ENCODE measurements at regions not wholly inside any gene's neighbourhood (a gene's known extent, or its start where the extent isn't known, plus 50 kb on each side); places are given as distances from the start of the nearest gene placed in this dataset.

GRCh38 chr10:3271354-3272115 is 99.0 kb upstream of the PITRM1 start:
- no peaks in the 10 kb centered on the region for H3K79me2 ChIP-seq (ENCODE audit: control insufficient read depth, insufficient read depth, low read length)
- H3K9me3 ChIP-seq (ENCODE audit: control extremely low read depth in 1 of 3, control insufficient read depth in 2 of 3, insufficient read depth in 1 of 3, low read length in 2 of 3), result peaks cover 0 to 5% (median 0%) of the 10 kb centered on the region in 3 donors
- H3K27ac ChIP-seq (ENCODE audit: low read length in 2 of 2), result no peak overlapping the region
- Mint-ChIP-seq H3K27me3 (peaks cover 21% of the 10 kb centered on the region), H3K9me3 (ENCODE audit: insufficient read depth) (no peaks in the 10 kb centered on the region), H3K4me3 (no peak overlapping the region), H3K4me1 (no peaks in the 10 kb centered on the region), H3K27ac (no peak overlapping the region)
- DNase-seq (no peak), ATAC-seq (ENCODE audit: low read depth) (no peak)
- ChIA-PET POLR2A (no interaction called here), CTCF (no interaction called here)
- H2AFZ ChIP-seq (ENCODE audit: insufficient read depth, low read depth, low read length, poor library complexity, severe bottlenecking), result no peak overlapping the region
- no peak overlapping the region for H3K9ac ChIP-seq (ENCODE audit: low read length)
- H3K4me3 ChIP-seq (ENCODE audit: control extremely low read depth in 1 of 5, extremely low read depth in 1 of 5, insufficient read depth in 1 of 5, low read depth in 2 of 5, low read length in 4 of 5), result no peak overlapping the region
- no peaks in the 10 kb centered on the region for H4K20me1 ChIP-seq (ENCODE audit: control insufficient read depth, insufficient read depth, low read length, poor library complexity, severe bottlenecking)
- no peaks in the 10 kb centered on the region for H3K36me3 ChIP-seq (replicated peaks in 1 of 2; ENCODE audit: control extremely low read depth in 1 of 2, control insufficient read depth in 1 of 2, extremely low read depth in 1 of 2, insufficient read depth in 2 of 2, low read length in 1 of 2)
- H3K4me2 ChIP-seq (replicated peaks; ENCODE audit: low read depth, low read length, poor library complexity, severe bottlenecking), result no peak overlapping the region
- no peaks in the 10 kb centered on the region for H3K27me3 ChIP-seq (replicated peaks in 1 of 4; ENCODE audit: control extremely low read depth in 1 of 4, control insufficient read depth in 3 of 4, insufficient read depth in 4 of 4, low read length in 3 of 4)
- 94% methylated on average over 7 of the region's 14 CpGs for WGBS (ENCODE audit: insufficient coverage)
- H3K4me1 ChIP-seq (ENCODE audit: control insufficient read depth in 2 of 2, insufficient read depth in 2 of 2, low read length in 2 of 2), result no peaks in the 10 kb centered on the region
- intact Hi-C loops (cut with micrococcal nuclease), result no loop called here
- TF ChIP-seq EZH2 (IDR thresholded peaks at IDR 0.05; ENCODE audit: borderline replicate concordance, insufficient read depth, low read depth, low read length, poor library complexity, severe bottlenecking) (no peak), CTCF (IDR thresholded peaks at IDR 0.05) (no peak)

- H3K4me3 Mint-ChIP-seq, result no peak overlapping the region
- POLR2A ChIA-PET, result no interaction called here
Measured at GRCh38 chr10:3270577-3271316, 98.2 kb upstream of the PITRM1 start.

More at GRCh38 chr10:3270577-3271316, 98.2 kb upstream of the PITRM1 start:
- WGBS (ENCODE audit: insufficient coverage), result 98% methylated on average over 6 of the region's 18 CpGs
- TF ChIP-seq CTCF (IDR thresholded peaks at IDR 0.05), result no peak
- no peak for TF ChIP-seq EZH2 (IDR thresholded peaks at IDR 0.05; ENCODE audit: borderline replicate concordance, insufficient read depth, low read depth, low read length, poor library complexity, severe bottlenecking)
- no peaks in the 10 kb centered on the region for H3K9me3 Mint-ChIP-seq (ENCODE audit: insufficient read depth)
- ATAC-seq (ENCODE audit: low read depth), result no peak
- CTCF ChIA-PET, result no interaction called here
- Histone ChIP-seq H3K27ac (ENCODE audit: low read length in 2 of 2) (no peak overlapping the region), H3K36me3 (replicated peaks in 1 of 2; ENCODE audit: control extremely low read depth in 1 of 2, control insufficient read depth in 1 of 2, extremely low read depth in 1 of 2, insufficient read depth in 2 of 2, low read length in 1 of 2) (no peaks in the 10 kb centered on the region), H3K9me3 (ENCODE audit: control extremely low read depth in 1 of 3, control insufficient read depth in 2 of 3, insufficient read depth in 1 of 3, low read length in 2 of 3) (peaks cover 0 to 5% (median 0%) of the 10 kb centered on the region in 3 donors), H3K4me1 (ENCODE audit: control insufficient read depth in 2 of 2, insufficient read depth in 2 of 2, low read length in 2 of 2) (no peaks in the 10 kb centered on the region), H3K4me2 (replicated peaks; ENCODE audit: low read depth, low read length, poor library complexity, severe bottlenecking) (no peak overlapping the region), H3K9ac (ENCODE audit: low read length) (no peak overlapping the region), H4K20me1 (ENCODE audit: control insufficient read depth, insufficient read depth, low read length, poor library complexity, severe bottlenecking) (no peaks in the 10 kb centered on the region), H3K27me3 (replicated peaks in 1 of 4; ENCODE audit: control extremely low read depth in 1 of 4, control insufficient read depth in 3 of 4, insufficient read depth in 4 of 4, low read length in 3 of 4) (no peaks in the 10 kb centered on the region), H2AFZ (ENCODE audit: insufficient read depth, low read depth, low read length, poor library complexity, severe bottlenecking) (no peak overlapping the region), H3K4me3 (ENCODE audit: control extremely low read depth in 1 of 5, extremely low read depth in 1 of 5, insufficient read depth in 1 of 5, low read depth in 2 of 5, low read length in 4 of 5) (no peak overlapping the region), H3K79me2 (ENCODE audit: control insufficient read depth, insufficient read depth, low read length) (no peaks in the 10 kb centered on the region)
- H3K27ac Mint-ChIP-seq, result no peak overlapping the region
- intact Hi-C loops (cut with micrococcal nuclease), result no loop called here
- H3K27me3 Mint-ChIP-seq, result peaks cover 21% of the 10 kb centered on the region
- no peaks in the 10 kb centered on the region for H3K4me1 Mint-ChIP-seq
- DNase-seq, result no peak

Measured in B cell (primary cell).